Retinal pigment epithelial cell (primary cell): ENCODE measurements at regions not wholly inside any gene's neighbourhood (a gene's known extent, or its start where the extent isn't known, plus 50 kb on each side); places are given as distances from the start of the nearest gene placed in this dataset.
A peak's percentile ranks its signal among the peaks of the same experiment; 100 is the strongest.

Experiments used
- DNase-seq: peaks from one replicate; pipeline ENCODE4 v3.0.0-alpha.2; 2010; ENCODE audit warnings: low read depth
- H3K4me3 ChIP-seq: 2 replicates; pipeline ENCODE4 v1.5.1; 2011; ENCODE audit warnings: mild to moderate bottlenecking, low read length, control low read depth, moderate library complexity
- TF ChIP-seq, protein P1 (sequence below): conservative IDR thresholded peaks from 2 replicates; pipeline ENCODE4 v1.5.1; 2011; ENCODE audit warnings: low read depth, low read length, control low read depth, inconsistent platforms

- no peak overlapping the region for H3K4me3 ChIP-seq
- no peak for DNase-seq
- TF ChIP-seq, protein P1, sequence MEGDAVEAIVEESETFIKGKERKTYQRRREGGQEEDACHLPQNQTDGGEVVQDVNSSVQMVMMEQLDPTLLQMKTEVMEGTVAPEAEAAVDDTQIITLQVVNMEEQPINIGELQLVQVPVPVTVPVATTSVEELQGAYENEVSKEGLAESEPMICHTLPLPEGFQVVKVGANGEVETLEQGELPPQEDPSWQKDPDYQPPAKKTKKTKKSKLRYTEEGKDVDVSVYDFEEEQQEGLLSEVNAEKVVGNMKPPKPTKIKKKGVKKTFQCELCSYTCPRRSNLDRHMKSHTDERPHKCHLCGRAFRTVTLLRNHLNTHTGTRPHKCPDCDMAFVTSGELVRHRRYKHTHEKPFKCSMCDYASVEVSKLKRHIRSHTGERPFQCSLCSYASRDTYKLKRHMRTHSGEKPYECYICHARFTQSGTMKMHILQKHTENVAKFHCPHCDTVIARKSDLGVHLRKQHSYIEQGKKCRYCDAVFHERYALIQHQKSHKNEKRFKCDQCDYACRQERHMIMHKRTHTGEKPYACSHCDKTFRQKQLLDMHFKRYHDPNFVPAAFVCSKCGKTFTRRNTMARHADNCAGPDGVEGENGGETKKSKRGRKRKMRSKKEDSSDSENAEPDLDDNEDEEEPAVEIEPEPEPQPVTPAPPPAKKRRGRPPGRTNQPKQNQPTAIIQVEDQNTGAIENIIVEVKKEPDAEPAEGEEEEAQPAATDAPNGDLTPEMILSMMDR = no peak
Observed at GRCh38 chr2:14760169-14760568, 127.7 kb downstream of the LRATD1 start.

GRCh38 chr2:14761118-14761517 lies 128.6 kb downstream of the LRATD1 start:
- DNase-seq = no peak
- TF ChIP-seq, protein P1 = no peak
- H3K4me3 ChIP-seq = no peak overlapping the region

DNA sequence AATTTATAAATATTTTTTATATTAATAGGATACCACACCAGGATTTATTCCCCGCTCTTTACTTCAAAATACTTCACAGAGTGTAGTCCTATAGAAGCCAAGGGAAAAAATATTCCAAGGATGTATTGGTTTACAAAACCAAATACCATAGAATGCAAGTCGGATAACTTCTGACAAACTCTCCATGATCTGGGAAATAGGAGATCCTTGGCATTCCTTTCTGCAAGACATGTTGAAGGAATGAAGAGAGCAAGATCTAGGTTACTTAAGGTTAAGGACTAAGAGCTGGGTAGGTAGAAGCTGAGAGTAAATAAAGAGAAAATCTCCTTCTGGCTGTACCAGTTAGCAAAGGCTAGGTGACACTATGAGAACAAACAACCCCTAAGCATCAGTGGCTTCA lies 141.2 kb downstream of the LRATD1 start:
- no peak for DNase-seq
- TF ChIP-seq, protein P1 = no peak
- H3K4me3 ChIP-seq = no peak overlapping the region

- H3K4me3 ChIP-seq = no peak overlapping the region
- no peak for DNase-seq
- TF ChIP-seq, protein P1 = no peak
Observed at GRCh38 chr2:14774436-14774968, 142.0 kb downstream of the LRATD1 start.

DNA sequence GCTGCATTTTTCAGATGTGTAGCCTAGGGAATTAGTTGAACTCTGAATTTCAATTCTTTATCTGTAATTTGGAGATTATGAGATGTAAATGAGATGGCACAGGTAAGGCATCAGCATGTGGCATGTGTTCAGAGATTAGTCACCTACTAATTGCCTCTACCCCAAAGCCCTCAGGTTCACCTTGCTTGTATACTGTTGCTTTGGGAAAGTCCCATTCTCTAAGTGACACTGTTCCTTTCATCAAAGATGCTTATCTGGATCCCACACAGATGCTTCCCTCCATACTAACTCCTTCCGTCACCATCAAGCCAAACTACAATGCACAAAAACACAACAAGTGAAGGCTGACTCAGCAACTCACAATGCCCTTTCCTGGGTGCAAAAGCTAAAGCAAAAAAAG lies 143.7 kb downstream of the LRATD1 start:
- TF ChIP-seq, protein P1 = no peak
- DNase-seq = no peak
- no peak overlapping the region for H3K4me3 ChIP-seq

DNA sequence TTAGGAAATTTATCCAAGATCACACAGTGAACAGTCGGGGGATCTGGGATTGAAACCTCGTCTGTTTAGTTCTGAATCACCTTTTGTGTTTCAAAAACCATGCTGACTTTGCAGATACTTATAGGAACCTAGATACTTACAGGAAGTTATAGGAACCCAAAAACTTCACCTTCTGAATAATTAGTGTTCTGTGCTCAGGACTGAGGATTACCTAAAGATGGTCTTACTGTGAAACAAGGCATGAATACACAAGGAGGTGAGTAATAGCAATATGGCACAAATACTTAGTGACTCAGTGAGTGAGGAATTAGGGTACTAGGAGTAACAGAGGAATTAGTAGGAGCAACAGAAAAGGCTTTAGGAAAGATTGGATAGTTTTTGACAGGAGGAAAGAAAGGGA lies 145.5 kb downstream of the LRATD1 start:
- no peak overlapping the region for H3K4me3 ChIP-seq
- TF ChIP-seq, protein P1 = no peak
- peak; percentile 70 for DNase-seq

DNA sequence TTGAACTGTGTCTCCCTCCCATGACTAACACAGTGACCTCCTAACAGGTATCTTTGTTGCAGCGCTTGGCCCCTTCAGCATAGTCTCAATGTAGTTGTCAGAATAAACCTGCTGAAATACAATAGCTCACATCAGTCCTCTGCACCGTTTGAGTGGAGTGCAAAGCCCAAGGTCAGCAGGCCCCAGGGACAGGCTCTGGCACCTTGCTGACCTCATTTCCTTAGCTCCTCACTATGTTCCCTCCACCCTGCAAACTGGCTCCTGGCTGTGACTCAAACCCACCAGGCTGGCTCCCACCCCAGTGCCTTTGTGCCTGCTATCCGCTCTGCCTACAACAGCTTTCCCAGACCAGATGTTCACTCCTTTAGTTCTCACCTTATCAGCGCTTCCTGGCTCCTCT lies 146.7 kb downstream of the LRATD1 start:
- no peak for DNase-seq
- TF ChIP-seq, protein P1 = no peak

More for the DNA sequence above, 146.7 kb downstream of the LRATD1 start:
- no peak overlapping the region for H3K4me3 ChIP-seq
